AG10803 (cell line): ENCODE measurements at regions not wholly inside any gene's neighbourhood (a gene's known extent, or its start where the extent isn't known, plus 50 kb on each side); places are given as distances from the start of the nearest gene placed in this dataset.

Experiments used
- DNase-seq: peaks from one replicate; pipeline ENCODE4 v3.0.0; 2010; ENCODE audit warnings: low read depth
- H3K4me3 ChIP-seq: 2 replicates; pipeline ENCODE4 v1.5.1; 2011; ENCODE audit warnings: mild to moderate bottlenecking, low read length, control low read depth
- CTCF ChIP-seq: conservative IDR thresholded peaks from 2 replicates; pipeline ENCODE4 v1.5.1; 2011; ENCODE audit warnings: mild to moderate bottlenecking, low read length, control low read depth, inconsistent platforms

- DNase-seq = no peak
- TF ChIP-seq CTCF = no peak
- H3K4me3 ChIP-seq = no peak overlapping the region
Observed at GRCh38 chr2:15073664-15074063, 441.1 kb downstream of the LRATD1 start.

- DNase-seq = no peak
- no peak for TF ChIP-seq CTCF
- H3K4me3 ChIP-seq = no peak overlapping the region
Observed at GRCh38 chr2:15074319-15074718, 441.8 kb downstream of the LRATD1 start.

GRCh38 chr2:15074751-15075700 is 442.5 kb downstream of the LRATD1 start:
- no peak overlapping the region for H3K4me3 ChIP-seq
- no peak for DNase-seq
- no peak for TF ChIP-seq CTCF

- no peak for DNase-seq
- no peak for TF ChIP-seq CTCF
- H3K4me3 ChIP-seq = no peak overlapping the region
Observed at GRCh38 chr2:15076668-15077067, 444.2 kb downstream of the LRATD1 start.

- TF ChIP-seq CTCF = no peak
- no peak for DNase-seq
Observed at GRCh38 chr2:15081356-15081755, 448.8 kb downstream of the LRATD1 start.

DNA sequence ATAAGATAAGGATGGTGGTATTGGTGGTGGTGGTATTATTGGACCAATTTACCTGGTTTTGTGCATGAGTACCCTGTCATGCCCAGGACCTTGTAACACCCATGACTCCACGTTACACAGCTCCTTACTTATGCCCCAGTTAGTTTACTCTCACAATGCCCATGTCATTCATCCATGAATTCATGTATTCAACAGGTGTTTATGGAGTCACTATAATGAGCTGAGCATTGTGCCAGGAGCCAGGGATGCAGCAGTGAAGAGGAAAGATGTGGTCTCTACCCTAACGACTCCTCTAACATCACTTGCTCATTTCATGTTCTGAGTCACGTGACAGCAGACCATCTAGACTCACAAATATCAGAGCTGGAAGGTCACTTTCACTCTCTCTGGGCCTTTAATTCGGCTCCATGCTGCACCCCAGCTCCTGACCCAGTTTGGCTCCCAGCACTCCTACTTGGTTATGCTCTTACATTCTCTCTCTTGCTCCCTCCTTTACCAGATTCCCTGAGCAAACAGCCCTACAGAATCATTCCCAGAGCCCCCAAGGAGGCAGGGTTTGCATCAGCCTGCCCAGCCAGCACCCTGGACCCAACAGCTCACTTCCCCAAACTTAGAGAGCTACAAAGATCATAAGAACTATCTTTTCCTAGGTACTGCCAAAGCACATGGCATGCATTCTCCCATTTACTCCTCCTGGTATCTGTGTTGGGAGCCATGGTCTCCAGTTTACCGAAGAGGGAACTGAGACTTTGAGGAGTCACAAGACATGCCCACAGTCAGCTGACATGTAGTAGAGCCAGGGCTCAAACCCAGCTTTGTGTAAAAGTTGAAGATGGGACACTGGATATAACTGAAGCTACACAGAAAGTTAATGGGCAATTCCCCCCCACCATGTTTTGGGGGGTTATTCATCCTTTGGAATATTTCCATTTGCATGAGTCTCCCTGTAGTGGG is 449.9 kb downstream of the LRATD1 start:
- TF ChIP-seq CTCF = no peak
- no peak for DNase-seq
- H3K4me3 ChIP-seq = no peak overlapping the region

More at GRCh38 chr2:15081356-15081755, 448.8 kb downstream of the LRATD1 start:
- no peak overlapping the region for H3K4me3 ChIP-seq
